WTC11 (cell line): ENCODE measurements at regions not wholly inside any gene's neighbourhood (a gene's known extent, or its start where the extent isn't known, plus 50 kb on each side); places are given as distances from the start of the nearest gene placed in this dataset.
"Not testable (repeated sequence)": the region's sequence is repeated elsewhere in the genome, so short reads cannot be mapped to it uniquely, and the experiment has no call there.

Source experiments
- ATAC-seq: fragments of 200-7000 bp; cut with Tn5 transposase; 2 replicates; pipeline ENCODE4 v1.10.0; 2021; ENCODE audit warnings: mild to moderate bottlenecking, moderate library complexity
- CTCF ChIA-PET: fragments of 300-600 bp; sonication (Branson Sonifier 250); formaldehyde crosslinking; loops from one replicate; lab custom pipeline; 2021; ENCODE audit warnings: antibody characterized with exemption; lab: Charles Lee
- POLR2A ChIA-PET: fragments of 350-600 bp; sonication (Branson Sonifier 250); formaldehyde crosslinking; loops from one replicate; lab custom pipeline; 2021; ENCODE audit warnings: antibody characterized with exemption; lab: Charles Lee
- DNase-seq: peaks from one replicate; pipeline ENCODE4 v3.0.0; 2021; ENCODE audit warnings: low spot score
- H3K27ac Mint-ChIP-seq: 2 replicates; pipeline ENCODE4 v1.8.0; 2021; ENCODE audit warnings: mixed read lengths
- H3K27me3 Mint-ChIP-seq: 2 replicates; pipeline ENCODE4 v1.8.0; 2021; ENCODE audit warnings: low read depth, mild to moderate bottlenecking, moderate library complexity, mixed read lengths
- H3K36me3 Mint-ChIP-seq: 2 replicates; pipeline ENCODE4 v1.8.0; 2021; ENCODE audit warnings: mixed read lengths
- H3K4me1 Mint-ChIP-seq: 2 replicates; pipeline ENCODE4 v1.8.0; 2022; ENCODE audit warnings: mixed read lengths
- H3K4me3 Mint-ChIP-seq: 2 replicates; pipeline ENCODE4 v1.8.0; 2021; ENCODE audit warnings: mild to moderate bottlenecking, moderate library complexity, mixed read lengths
- H3K9me3 Mint-ChIP-seq: 2 replicates; pipeline ENCODE4 v1.8.0; 2021; ENCODE audit warnings: mixed read lengths
- CREB1 ChIP-seq: sonication (generic); formaldehyde crosslinking; IDR thresholded peaks from 2 replicates; pipeline ENCODE4 v1.8.0; 2023; ENCODE audit warnings: mild to moderate bottlenecking, missing genetic modification reagents
- EMX1 ChIP-seq: fragments of 250-450 bp; sonication (Bioruptor Pico); IDR thresholded peaks from 2 replicates; pipeline ENCODE4 v1.8.0; 2021; ENCODE audit warnings: mild to moderate bottlenecking
- JUN ChIP-seq: sonication (generic); formaldehyde crosslinking; IDR thresholded peaks from 2 replicates; pipeline ENCODE4 v1.8.0; 2023; ENCODE audit warnings: mild to moderate bottlenecking, missing genetic modification reagents
- NFATC4 ChIP-seq: fragments of 250-450 bp; sonication (Bioruptor Pico); IDR thresholded peaks from 2 replicates; pipeline ENCODE4 v1.9.0; 2021; ENCODE audit warnings: mild to moderate bottlenecking
- NFE2L1 ChIP-seq: sonication (generic); formaldehyde crosslinking; IDR thresholded peaks from 2 replicates; pipeline ENCODE4 v1.8.1; 2023; ENCODE audit warnings: missing genetic modification reagents
- PRRX2 ChIP-seq: fragments of 250-450 bp; sonication (Bioruptor Pico); IDR thresholded peaks from 2 replicates; pipeline ENCODE4 v1.8.0; 2021; ENCODE audit warnings: mild to moderate bottlenecking
- RORB ChIP-seq: fragments of 250-450 bp; sonication (Bioruptor Pico); IDR thresholded peaks from 2 replicates; pipeline ENCODE4 v1.9.0; 2021; ENCODE audit warnings: mild to moderate bottlenecking
- SMAD4 ChIP-seq: sonication (generic); formaldehyde crosslinking; IDR thresholded peaks from 2 replicates; pipeline ENCODE4 v1.8.0; 2022; ENCODE audit warnings: mild to moderate bottlenecking, missing genetic modification reagents
- SOX15 ChIP-seq: fragments of 250-450 bp; sonication (Bioruptor Pico); IDR thresholded peaks from 2 replicates; pipeline ENCODE4 v1.9.0; 2021; ENCODE audit warnings: mild to moderate bottlenecking
- TP53 ChIP-seq: sonication (generic); formaldehyde crosslinking; IDR thresholded peaks from 2 replicates; pipeline ENCODE4 v1.8.1; 2023; ENCODE audit warnings: mild to moderate bottlenecking, missing genetic modification reagents
- ZNF219 ChIP-seq: sonication (generic); formaldehyde crosslinking; IDR thresholded peaks from 2 replicates; pipeline ENCODE4 v1.8.0; 2023; ENCODE audit warnings: missing genetic modification reagents, mild to moderate bottlenecking, borderline replicate concordance
- ZNF671 ChIP-seq: fragments of 250-450 bp; sonication (Bioruptor Pico); IDR thresholded peaks from 2 replicates; pipeline ENCODE4 v1.8.0; 2021; ENCODE audit warnings: mild to moderate bottlenecking
- TF ChIP-seq, protein P1 (sequence below): sonication (generic); formaldehyde crosslinking; IDR thresholded peaks from 2 replicates; pipeline ENCODE4 v1.8.0; 2023; ENCODE audit warnings: missing genetic modification reagents, mild to moderate bottlenecking, borderline replicate concordance
- TF ChIP-seq, protein P2 (sequence below): fragments of 250-450 bp; sonication (Bioruptor Pico); conservative IDR thresholded peaks from 2 replicates; pipeline ENCODE4 v1.9.0; 2021; ENCODE audit warnings: mild to moderate bottlenecking
- TF ChIP-seq, protein P3 (sequence below): sonication (generic); formaldehyde crosslinking; IDR thresholded peaks from 2 replicates; pipeline ENCODE4 v1.8.1; 2023; ENCODE audit warnings: mild to moderate bottlenecking, moderate library complexity, missing genetic modification reagents
- TF ChIP-seq, protein P4 (sequence below): fragments of 250-450 bp; sonication (Bioruptor Pico); IDR thresholded peaks from 2 replicates; pipeline ENCODE4 v1.9.0; 2021; ENCODE audit warnings: moderate library complexity, mild to moderate bottlenecking, inconsistent platforms, borderline replicate concordance
- TF ChIP-seq, protein P5 (sequence below): sonication (generic); formaldehyde crosslinking; IDR thresholded peaks from 2 replicates; pipeline ENCODE4 v1.8.1; 2023; ENCODE audit warnings: mild to moderate bottlenecking, missing genetic modification reagents, moderate library complexity
- TF ChIP-seq, protein P6 (sequence below): sonication (generic); formaldehyde crosslinking; IDR thresholded peaks from 2 replicates; pipeline ENCODE4 v1.8.1; 2022; ENCODE audit warnings: missing genetic modification reagents, borderline replicate concordance
- TF ChIP-seq, protein P7 (sequence below): sonication (generic); formaldehyde crosslinking; IDR thresholded peaks from 2 replicates; pipeline ENCODE4 v1.8.0; 2022; ENCODE audit warnings: mild to moderate bottlenecking, missing genetic modification reagents
- TF ChIP-seq, protein P8 (sequence below): sonication (generic); formaldehyde crosslinking; IDR thresholded peaks from 2 replicates; pipeline ENCODE4 v1.8.0; 2022; ENCODE audit warnings: mild to moderate bottlenecking, missing genetic modification reagents

DNA sequence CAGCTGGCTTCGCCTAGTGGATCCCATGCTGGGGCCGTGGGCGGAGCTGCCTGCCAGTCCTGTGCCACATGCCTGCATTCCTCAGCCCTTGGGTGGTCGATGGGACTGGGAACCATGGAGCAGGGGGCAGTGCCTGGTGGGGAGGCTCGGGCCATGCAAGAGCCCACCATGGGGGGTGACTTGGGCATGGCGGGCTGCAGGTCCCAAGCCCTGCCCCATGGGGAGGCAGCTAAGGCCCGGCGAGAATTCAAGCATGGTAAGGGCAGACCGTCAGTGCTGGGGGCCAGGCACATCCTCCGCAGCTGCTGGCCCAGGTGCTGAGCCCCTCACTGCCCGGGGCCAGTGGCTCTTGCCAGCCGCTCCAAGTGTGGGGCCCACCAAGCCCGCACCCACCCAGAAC lies 262.6 kb downstream of the CENPC start (continued):
- TF ChIP-seq, protein P1, sequence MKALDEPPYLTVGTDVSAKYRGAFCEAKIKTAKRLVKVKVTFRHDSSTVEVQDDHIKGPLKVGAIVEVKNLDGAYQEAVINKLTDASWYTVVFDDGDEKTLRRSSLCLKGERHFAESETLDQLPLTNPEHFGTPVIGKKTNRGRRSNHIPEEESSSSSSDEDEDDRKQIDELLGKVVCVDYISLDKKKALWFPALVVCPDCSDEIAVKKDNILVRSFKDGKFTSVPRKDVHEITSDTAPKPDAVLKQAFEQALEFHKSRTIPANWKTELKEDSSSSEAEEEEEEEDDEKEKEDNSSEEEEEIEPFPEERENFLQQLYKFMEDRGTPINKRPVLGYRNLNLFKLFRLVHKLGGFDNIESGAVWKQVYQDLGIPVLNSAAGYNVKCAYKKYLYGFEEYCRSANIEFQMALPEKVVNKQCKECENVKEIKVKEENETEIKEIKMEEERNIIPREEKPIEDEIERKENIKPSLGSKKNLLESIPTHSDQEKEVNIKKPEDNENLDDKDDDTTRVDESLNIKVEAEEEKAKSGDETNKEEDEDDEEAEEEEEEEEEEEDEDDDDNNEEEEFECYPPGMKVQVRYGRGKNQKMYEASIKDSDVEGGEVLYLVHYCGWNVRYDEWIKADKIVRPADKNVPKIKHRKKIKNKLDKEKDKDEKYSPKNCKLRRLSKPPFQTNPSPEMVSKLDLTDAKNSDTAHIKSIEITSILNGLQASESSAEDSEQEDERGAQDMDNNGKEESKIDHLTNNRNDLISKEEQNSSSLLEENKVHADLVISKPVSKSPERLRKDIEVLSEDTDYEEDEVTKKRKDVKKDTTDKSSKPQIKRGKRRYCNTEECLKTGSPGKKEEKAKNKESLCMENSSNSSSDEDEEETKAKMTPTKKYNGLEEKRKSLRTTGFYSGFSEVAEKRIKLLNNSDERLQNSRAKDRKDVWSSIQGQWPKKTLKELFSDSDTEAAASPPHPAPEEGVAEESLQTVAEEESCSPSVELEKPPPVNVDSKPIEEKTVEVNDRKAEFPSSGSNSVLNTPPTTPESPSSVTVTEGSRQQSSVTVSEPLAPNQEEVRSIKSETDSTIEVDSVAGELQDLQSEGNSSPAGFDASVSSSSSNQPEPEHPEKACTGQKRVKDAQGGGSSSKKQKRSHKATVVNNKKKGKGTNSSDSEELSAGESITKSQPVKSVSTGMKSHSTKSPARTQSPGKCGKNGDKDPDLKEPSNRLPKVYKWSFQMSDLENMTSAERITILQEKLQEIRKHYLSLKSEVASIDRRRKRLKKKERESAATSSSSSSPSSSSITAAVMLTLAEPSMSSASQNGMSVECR (CRISPR knock-in tag) = no peak
- TF ChIP-seq NFE2L1 = no peak

DNA sequence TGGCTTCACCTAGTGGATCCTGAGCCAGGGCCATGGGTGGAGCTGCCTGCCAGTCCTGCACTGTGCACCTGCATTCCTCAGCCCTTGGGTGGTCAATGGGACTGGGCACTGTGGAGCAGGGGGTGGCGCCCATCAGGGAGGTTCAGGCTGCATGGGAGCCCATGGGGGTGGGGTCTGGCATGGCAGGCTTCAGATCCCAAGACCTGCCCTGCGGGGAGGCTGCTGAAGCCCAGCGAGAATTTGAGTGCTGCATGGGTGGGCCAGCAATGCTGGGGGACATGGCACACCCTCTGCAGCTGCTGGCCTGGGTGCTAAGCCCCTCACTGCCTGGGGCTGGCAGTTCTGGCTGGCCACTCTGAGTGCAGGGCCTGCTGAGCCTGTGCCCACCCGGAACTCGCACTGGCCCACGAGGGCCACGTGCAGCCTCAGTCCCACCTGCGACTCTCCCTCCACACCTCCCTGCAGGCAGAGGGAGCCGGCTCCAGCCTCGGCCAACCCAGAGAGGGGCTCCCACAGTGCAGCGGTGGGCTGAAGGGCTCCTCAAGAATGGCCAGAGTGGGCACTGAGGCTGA lies 270.0 kb downstream of the CENPC start:
- POLR2A ChIA-PET = no interaction called here
- no peak overlapping the region for H3K4me3 Mint-ChIP-seq
- H3K36me3 Mint-ChIP-seq = peaks cover 34% of the 10 kb centered on the region
- ATAC-seq (no peak), DNase-seq (no peak)
- TF ChIP-seq JUN (CRISPR knock-in tag) (no peak), RORB (CRISPR knock-in tag) (no peak), ZNF219 (CRISPR knock-in tag) (no peak), TP53 (CRISPR knock-in tag) (no peak), PRRX2 (CRISPR knock-in tag) (no peak), EMX1 (CRISPR knock-in tag) (no peak), SOX15 (CRISPR knock-in tag) (no peak), NFATC4 (CRISPR knock-in tag) (no peak), ZNF671 (CRISPR knock-in tag) (no peak), SMAD4 (CRISPR knock-in tag) (no peak), CREB1 (no peak)
- TF ChIP-seq, protein P2, sequence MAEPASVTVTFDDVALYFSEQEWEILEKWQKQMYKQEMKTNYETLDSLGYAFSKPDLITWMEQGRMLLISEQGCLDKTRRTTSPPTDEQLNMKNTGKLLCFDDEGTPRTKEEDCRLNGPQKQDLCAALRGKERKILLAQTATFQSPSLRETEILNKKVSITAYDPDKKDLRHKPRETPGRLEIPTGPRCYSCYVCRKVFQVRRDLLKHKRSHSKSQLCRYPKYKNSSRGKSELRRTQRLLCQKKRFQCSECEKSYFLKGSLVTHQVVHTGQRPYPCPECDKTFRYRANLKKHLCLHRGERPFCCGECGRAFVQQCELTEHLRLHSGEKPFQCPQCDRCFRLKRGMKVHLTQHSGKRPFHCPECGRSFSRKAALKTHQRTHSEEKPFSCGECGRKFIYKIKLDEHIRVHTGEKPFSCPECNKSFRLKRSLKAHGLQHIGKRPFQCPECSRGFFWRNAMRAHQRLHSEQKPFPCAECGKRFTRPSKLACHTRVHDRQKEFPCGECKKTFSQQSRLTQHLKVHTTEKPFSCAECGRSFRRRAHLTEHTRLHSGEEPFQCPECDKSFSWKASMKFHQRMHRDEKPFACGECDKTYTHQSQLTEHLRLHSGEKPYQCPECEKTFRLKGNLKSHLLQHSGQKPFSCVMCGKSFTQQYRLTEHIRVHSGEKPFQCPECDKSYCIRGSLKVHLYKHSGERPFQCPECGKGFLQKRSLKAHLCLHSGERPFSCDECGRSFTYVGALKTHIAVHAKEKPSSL = no peak
- TF ChIP-seq, protein P3, sequence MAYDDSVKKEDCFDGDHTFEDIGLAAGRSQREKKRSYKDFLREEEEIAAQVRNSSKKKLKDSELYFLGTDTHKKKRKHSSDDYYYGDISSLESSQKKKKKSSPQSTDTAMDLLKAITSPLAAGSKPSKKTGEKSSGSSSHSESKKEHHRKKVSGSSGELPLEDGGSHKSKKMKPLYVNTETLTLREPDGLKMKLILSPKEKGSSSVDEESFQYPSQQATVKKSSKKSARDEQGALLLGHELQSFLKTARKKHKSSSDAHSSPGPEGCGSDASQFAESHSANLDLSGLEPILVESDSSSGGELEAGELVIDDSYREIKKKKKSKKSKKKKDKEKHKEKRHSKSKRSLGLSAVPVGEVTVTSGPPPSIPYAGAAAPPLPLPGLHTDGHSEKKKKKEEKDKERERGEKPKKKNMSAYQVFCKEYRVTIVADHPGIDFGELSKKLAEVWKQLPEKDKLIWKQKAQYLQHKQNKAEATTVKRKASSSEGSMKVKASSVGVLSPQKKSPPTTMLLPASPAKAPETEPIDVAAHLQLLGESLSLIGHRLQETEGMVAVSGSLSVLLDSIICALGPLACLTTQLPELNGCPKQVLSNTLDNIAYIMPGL (CRISPR knock-in tag) = no peak
- TF ChIP-seq, protein P4, sequence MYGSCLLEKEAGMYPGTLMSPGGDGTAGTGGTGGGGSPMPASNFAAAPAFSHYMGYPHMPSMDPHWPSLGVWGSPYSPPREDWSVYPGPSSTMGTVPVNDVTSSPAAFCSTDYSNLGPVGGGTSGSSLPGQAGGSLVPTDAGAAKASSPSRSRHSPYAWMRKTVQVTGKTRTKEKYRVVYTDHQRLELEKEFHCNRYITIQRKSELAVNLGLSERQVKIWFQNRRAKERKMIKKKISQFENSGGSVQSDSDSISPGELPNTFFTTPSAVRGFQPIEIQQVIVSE (CRISPR knock-in tag) = no peak
- TF ChIP-seq, protein P5, sequence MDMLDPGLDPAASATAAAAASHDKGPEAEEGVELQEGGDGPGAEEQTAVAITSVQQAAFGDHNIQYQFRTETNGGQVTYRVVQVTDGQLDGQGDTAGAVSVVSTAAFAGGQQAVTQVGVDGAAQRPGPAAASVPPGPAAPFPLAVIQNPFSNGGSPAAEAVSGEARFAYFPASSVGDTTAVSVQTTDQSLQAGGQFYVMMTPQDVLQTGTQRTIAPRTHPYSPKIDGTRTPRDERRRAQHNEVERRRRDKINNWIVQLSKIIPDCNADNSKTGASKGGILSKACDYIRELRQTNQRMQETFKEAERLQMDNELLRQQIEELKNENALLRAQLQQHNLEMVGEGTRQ (CRISPR knock-in tag) = no peak
- TF ChIP-seq, protein P6, sequence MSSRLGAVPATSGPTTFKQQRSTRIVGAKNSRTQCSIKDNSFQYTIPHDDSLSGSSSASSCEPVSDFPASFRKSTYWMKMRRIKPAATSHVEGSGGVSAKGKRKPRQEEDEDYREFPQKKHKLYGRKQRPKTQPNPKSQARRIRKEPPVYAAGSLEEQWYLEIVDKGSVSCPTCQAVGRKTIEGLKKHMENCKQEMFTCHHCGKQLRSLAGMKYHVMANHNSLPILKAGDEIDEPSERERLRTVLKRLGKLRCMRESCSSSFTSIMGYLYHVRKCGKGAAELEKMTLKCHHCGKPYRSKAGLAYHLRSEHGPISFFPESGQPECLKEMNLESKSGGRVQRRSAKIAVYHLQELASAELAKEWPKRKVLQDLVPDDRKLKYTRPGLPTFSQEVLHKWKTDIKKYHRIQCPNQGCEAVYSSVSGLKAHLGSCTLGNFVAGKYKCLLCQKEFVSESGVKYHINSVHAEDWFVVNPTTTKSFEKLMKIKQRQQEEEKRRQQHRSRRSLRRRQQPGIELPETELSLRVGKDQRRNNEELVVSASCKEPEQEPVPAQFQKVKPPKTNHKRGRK (CRISPR knock-in tag) = no peak
- TF ChIP-seq, protein P7, sequence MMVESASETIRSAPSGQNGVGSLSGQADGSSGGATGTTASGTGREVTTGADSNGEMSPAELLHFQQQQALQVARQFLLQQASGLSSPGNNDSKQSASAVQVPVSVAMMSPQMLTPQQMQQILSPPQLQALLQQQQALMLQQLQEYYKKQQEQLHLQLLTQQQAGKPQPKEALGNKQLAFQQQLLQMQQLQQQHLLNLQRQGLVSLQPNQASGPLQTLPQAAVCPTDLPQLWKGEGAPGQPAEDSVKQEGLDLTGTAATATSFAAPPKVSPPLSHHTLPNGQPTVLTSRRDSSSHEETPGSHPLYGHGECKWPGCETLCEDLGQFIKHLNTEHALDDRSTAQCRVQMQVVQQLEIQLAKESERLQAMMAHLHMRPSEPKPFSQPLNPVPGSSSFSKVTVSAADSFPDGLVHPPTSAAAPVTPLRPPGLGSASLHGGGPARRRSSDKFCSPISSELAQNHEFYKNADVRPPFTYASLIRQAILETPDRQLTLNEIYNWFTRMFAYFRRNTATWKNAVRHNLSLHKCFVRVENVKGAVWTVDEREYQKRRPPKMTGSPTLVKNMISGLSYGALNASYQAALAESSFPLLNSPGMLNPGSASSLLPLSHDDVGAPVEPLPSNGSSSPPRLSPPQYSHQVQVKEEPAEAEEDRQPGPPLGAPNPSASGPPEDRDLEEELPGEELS (CRISPR knock-in tag) = no peak
- TF ChIP-seq, protein P8, sequence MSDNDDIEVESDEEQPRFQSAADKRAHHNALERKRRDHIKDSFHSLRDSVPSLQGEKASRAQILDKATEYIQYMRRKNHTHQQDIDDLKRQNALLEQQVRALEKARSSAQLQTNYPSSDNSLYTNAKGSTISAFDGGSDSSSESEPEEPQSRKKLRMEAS (CRISPR knock-in tag) = no peak
- peaks cover 71% of the 10 kb centered on the region for H3K9me3 Mint-ChIP-seq
- H3K4me1 Mint-ChIP-seq = no peaks in the 10 kb centered on the region
- H3K27me3 Mint-ChIP-seq = peaks cover 5% of the 10 kb centered on the region
- CTCF ChIA-PET = no interaction called here
- no peak overlapping the region for H3K27ac Mint-ChIP-seq

DNA sequence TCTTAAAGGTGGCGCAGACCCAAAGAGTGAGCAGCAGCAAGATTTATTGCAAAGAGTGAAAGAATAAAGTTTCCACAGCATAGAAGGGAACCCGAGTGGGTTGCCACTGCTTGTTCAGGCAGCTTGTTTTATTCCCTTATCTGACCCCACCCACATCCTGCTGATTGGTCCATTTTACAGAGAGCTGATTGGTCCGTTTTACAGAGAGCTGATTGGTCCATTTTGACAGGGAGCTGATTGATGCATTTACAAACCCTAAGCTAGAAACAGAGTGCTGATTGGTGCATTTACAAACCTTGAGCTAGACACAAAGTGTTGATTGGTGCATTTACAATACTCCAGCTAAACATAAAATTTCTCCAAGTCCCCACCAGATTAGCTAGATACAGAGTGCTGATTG lies 270.6 kb downstream of the CENPC start:
- peaks cover 39% of the 10 kb centered on the region for H3K36me3 Mint-ChIP-seq
- H3K27ac Mint-ChIP-seq = not testable (repeated sequence)

More for the DNA sequence above, 270.6 kb downstream of the CENPC start:
- POLR2A ChIA-PET, CTCF ChIA-PET, H3K27me3 Mint-ChIP-seq, ATAC-seq, DNase-seq, H3K4me3 Mint-ChIP-seq, H3K4me1 Mint-ChIP-seq: not testable (repeated sequence)
- H3K9me3 Mint-ChIP-seq = peaks cover 72% of the 10 kb centered on the region
